GM23338 (cell line): ENCODE measurements at regions not wholly inside any gene's neighbourhood (a gene's known extent, or its start where the extent isn't known, plus 50 kb on each side); places are given as distances from the start of the nearest gene placed in this dataset.

ENCODE experiments used
- CREB1 ChIP-seq: fragments of 250-450 bp; sonication (Bioruptor Pico); IDR thresholded peaks from 2 replicates; pipeline ENCODE4 v1.5.0; 2020; ENCODE audit warnings: low read depth, mild to moderate bottlenecking, moderate library complexity
- CTCF ChIP-seq, 2 experiments: fragments of 200-600 bp in 1 of 2; sonication (generic) in 1 of 2; conservative IDR thresholded peaks; 2 replicates each; pipeline versions ENCODE4 v1.5.1 to v1.6.1; 2016 to 2017; ENCODE audit warnings: antibody characterized with exemption in 2 of 2, low read depth in 2 of 2, mild to moderate bottlenecking in 2 of 2, moderate library complexity in 1 of 2
- EZH2phosphoT487 ChIP-seq: fragments of 200-600 bp; sonication (generic); IDR thresholded peaks from one replicate; pipeline ENCODE4 v1.8.1; 2018; ENCODE audit warnings: antibody characterized with exemption; ENCODE audit not compliant: unreplicated experiment
- NANOG ChIP-seq: IDR thresholded peaks from 2 replicates; pipeline ENCODE4 v1.6.1; 2016; ENCODE audit warnings: antibody characterized with exemption, borderline replicate concordance
- POLR2AphosphoS5 ChIP-seq: IDR thresholded peaks from 2 replicates; pipeline ENCODE4 v1.6.1; 2016; ENCODE audit warnings: antibody characterized with exemption, low read depth
- REST ChIP-seq: IDR thresholded peaks from one replicate; pipeline ENCODE4 v1.6.1; 2018; ENCODE audit warnings: antibody characterized with exemption; ENCODE audit not compliant: unreplicated experiment
- STAT1 ChIP-seq: IDR thresholded peaks from one replicate; pipeline ENCODE4 v1.6.1; 2016; ENCODE audit warnings: antibody characterized with exemption; ENCODE audit not compliant: unreplicated experiment
- ZNF114 ChIP-seq: fragments of 250-450 bp; sonication (Bioruptor Pico); IDR thresholded peaks from 2 replicates; pipeline ENCODE4 v1.5.0; 2020; ENCODE audit warnings: mild to moderate bottlenecking, moderate library complexity
- ZNF331 ChIP-seq: fragments of 250-450 bp; sonication (Bioruptor Pico); IDR thresholded peaks from 2 replicates; pipeline ENCODE4 v1.5.0; 2020; ENCODE audit warnings: low read depth, mild to moderate bottlenecking, moderate library complexity
- ZNF462 ChIP-seq: fragments of 250-450 bp; sonication (Bioruptor Pico); IDR thresholded peaks from 2 replicates; pipeline ENCODE4 v1.5.0; 2020; ENCODE audit warnings: mild to moderate bottlenecking, moderate library complexity

- no peak for TF ChIP-seq ZNF462 (CRISPR knock-in tag)
- no peak for TF ChIP-seq CREB1
- TF ChIP-seq ZNF331 (CRISPR knock-in tag): no peak
- no peak for TF ChIP-seq REST
- TF ChIP-seq CTCF (conservative IDR thresholded peaks at IDR 0.05; ENCODE audit: low read depth in 2 of 2): no peak
- no peak for TF ChIP-seq POLR2AphosphoS5
- no peak for TF ChIP-seq STAT1
- no peak for TF ChIP-seq NANOG
- no peak for TF ChIP-seq ZNF114 (CRISPR knock-in tag)
- no peak for TF ChIP-seq EZH2phosphoT487
These were observed 176.8 kb downstream of the HTR1B start (continued) for GRCh38 chr6:77286541-77286940.
